ENCODE measurements at regions not wholly inside any gene's neighbourhood (a gene's known extent, or its start where the extent isn't known, plus 50 kb on each side); places are given as distances from the start of the nearest gene placed in this dataset.

GRCh38 chr7:116083796-116084195 lies 53.2 kb upstream of the TFEC start:
- Mint-ChIP-seq H3K27ac (ENCODE audit: unreplicated experiment) (no peak overlapping the region), H3K9me3 (peaks cover 20% of the 10 kb centered on the region), H3K4me1 (no peaks in the 10 kb centered on the region), H3K4me3 (no peak overlapping the region), H3K27me3 (ENCODE audit: low read depth) (no peaks in the 10 kb centered on the region), H3K36me3 (ENCODE audit: low read depth) (peaks cover 5% of the 10 kb centered on the region)
- no peak for DNase-seq (ENCODE audit: low read depth, low spot score)
- TF ChIP-seq CTCF (conservative IDR thresholded peaks at IDR 0.05), result no peak

GRCh38 chr7:116086547-116087045 lies 56.0 kb upstream of the TFEC start:
- TF ChIP-seq CTCF (conservative IDR thresholded peaks at IDR 0.05), result no peak
- H3K27me3 Mint-ChIP-seq (ENCODE audit: low read depth), result no peaks in the 10 kb centered on the region
- no peaks in the 10 kb centered on the region for H3K9me3 Mint-ChIP-seq
- no peak for DNase-seq (ENCODE audit: low read depth, low spot score)
- no peaks in the 10 kb centered on the region for H3K36me3 Mint-ChIP-seq (ENCODE audit: low read depth)
- H3K4me3 Mint-ChIP-seq, result no peak overlapping the region
- H3K4me1 Mint-ChIP-seq, result no peaks in the 10 kb centered on the region
- H3K27ac Mint-ChIP-seq (ENCODE audit: unreplicated experiment), result no peak overlapping the region

GRCh38 chr7:116087291-116087690 lies 56.7 kb upstream of the TFEC start:
- no peaks in the 10 kb centered on the region for H3K27me3 Mint-ChIP-seq (ENCODE audit: low read depth)
- H3K36me3 Mint-ChIP-seq (ENCODE audit: low read depth), result no peaks in the 10 kb centered on the region
- no peaks in the 10 kb centered on the region for H3K9me3 Mint-ChIP-seq
- no peak for TF ChIP-seq CTCF (conservative IDR thresholded peaks at IDR 0.05)
- DNase-seq (ENCODE audit: low read depth, low spot score), result no peak
- H3K4me3 Mint-ChIP-seq, result no peak overlapping the region
- H3K27ac Mint-ChIP-seq (ENCODE audit: unreplicated experiment), result no peak overlapping the region
- H3K4me1 Mint-ChIP-seq, result no peaks in the 10 kb centered on the region

- no peak for DNase-seq (ENCODE audit: low read depth, low spot score)
- no peaks in the 10 kb centered on the region for H3K4me1 Mint-ChIP-seq
- no peaks in the 10 kb centered on the region for H3K9me3 Mint-ChIP-seq
- H3K27ac Mint-ChIP-seq (ENCODE audit: unreplicated experiment), result no peak overlapping the region
- H3K4me3 Mint-ChIP-seq, result no peak overlapping the region
- TF ChIP-seq CTCF (conservative IDR thresholded peaks at IDR 0.05), result no peak
- no peaks in the 10 kb centered on the region for H3K36me3 Mint-ChIP-seq (ENCODE audit: low read depth)
- no peaks in the 10 kb centered on the region for H3K27me3 Mint-ChIP-seq (ENCODE audit: low read depth)
Observed at GRCh38 chr7:116087984-116088383, 57.4 kb upstream of the TFEC start.

- no peak for DNase-seq (ENCODE audit: low read depth, low spot score)
- Mint-ChIP-seq H3K4me3 (no peak overlapping the region), H3K27ac (ENCODE audit: unreplicated experiment) (no peak overlapping the region), H3K27me3 (ENCODE audit: low read depth) (no peaks in the 10 kb centered on the region), H3K9me3 (no peaks in the 10 kb centered on the region), H3K36me3 (ENCODE audit: low read depth) (no peaks in the 10 kb centered on the region), H3K4me1 (no peaks in the 10 kb centered on the region)
- no peak for TF ChIP-seq CTCF (conservative IDR thresholded peaks at IDR 0.05)
Observed at GRCh38 chr7:116089293-116089692, 58.7 kb upstream of the TFEC start.
